ENCODE measurements at regions not wholly inside any gene's neighbourhood (a gene's known extent, or its start where the extent isn't known, plus 50 kb on each side); places are given as distances from the start of the nearest gene placed in this dataset.

DNA sequence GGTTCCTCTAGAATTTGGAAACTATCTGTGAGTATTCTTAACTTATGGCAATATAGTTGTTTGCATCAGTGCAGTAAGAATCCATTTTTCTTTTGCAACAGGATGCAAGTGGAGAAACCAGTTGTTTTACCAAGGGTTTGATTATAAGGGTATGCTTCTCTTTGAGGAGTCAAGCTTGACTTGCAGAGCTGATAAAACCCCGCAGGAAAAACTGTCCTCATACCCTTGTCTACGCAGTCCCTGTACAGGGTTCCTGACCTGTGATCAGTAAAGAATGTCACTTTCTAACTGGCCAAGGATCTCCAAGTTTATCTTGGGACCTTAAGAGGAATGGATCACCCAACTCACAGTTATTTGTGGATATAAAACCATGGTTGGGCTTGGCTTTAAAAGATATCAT lies 161.1 kb upstream of the OLIG3 start:
- TF ChIP-seq POLR2A (IDR thresholded peaks at IDR 0.05; ENCODE audit: low read length): no peak
- TF ChIP-seq GATA1 (IDR thresholded peaks at IDR 0.05; ENCODE audit: low read depth, low read length): no peak
